IMR-90 (cell line): ENCODE measurements at regions not wholly inside any gene's neighbourhood (a gene's known extent, or its start where the extent isn't known, plus 50 kb on each side); places are given as distances from the start of the nearest gene placed in this dataset.

Experiments
- CTCF ChIP-seq: conservative IDR thresholded peaks from 2 replicates; pipeline ENCODE4 v1.5.1; 2012; ENCODE audit warnings: mild to moderate bottlenecking, low read depth, low read length, improper control_type of control experiment
- ELK1 ChIP-seq: fragments of 150-350 bp; IDR thresholded peaks from 2 replicates; pipeline ENCODE4 v1.6.1; 2016; ENCODE audit warnings: low read depth, mild to moderate bottlenecking, low read length, moderate library complexity, borderline replicate concordance
- FOS ChIP-seq: fragments of 150-350 bp; IDR thresholded peaks from 2 replicates; pipeline ENCODE4 v1.6.1; 2016; ENCODE audit warnings: low read depth, low read length
- POLR2A ChIP-seq: IDR thresholded peaks from 2 replicates; pipeline ENCODE4 v1.6.1; 2012; ENCODE audit warnings: mild to moderate bottlenecking, low read depth, low read length
- RAD21 ChIP-seq: IDR thresholded peaks from 2 replicates; pipeline ENCODE4 v1.6.1; 2012; ENCODE audit warnings: low read length, improper control_type of control experiment
- RFX5 ChIP-seq: IDR thresholded peaks from 2 replicates; pipeline ENCODE4 v1.8.0; 2012; ENCODE audit warnings: low read depth, mild to moderate bottlenecking, low read length, moderate library complexity

- no peak for TF ChIP-seq CTCF
- TF ChIP-seq RAD21: no peak
- TF ChIP-seq POLR2A: no peak
- no peak for TF ChIP-seq FOS
- no peak for TF ChIP-seq ELK1
- no peak for TF ChIP-seq RFX5
Observed at GRCh38 chr4:170770664-170771063, 680.9 kb upstream of the AADAT start.
